GM19328 (cell line): ENCODE measurements at regions not wholly inside any gene's neighbourhood (a gene's known extent, or its start where the extent isn't known, plus 50 kb on each side); places are given as distances from the start of the nearest gene placed in this dataset.
"Not testable (repeated sequence)": the region's sequence is repeated elsewhere in the genome, so short reads cannot be mapped to it uniquely, and the experiment has no call there.

Experiments used
- ATAC-seq: cut with Tn5 transposase; IDR thresholded peaks from one replicate; pipeline ENCODE4 v1.9.1; 2021; ENCODE audit warnings: mild to moderate bottlenecking, moderate library complexity; ENCODE audit not compliant: unreplicated experiment

DNA sequence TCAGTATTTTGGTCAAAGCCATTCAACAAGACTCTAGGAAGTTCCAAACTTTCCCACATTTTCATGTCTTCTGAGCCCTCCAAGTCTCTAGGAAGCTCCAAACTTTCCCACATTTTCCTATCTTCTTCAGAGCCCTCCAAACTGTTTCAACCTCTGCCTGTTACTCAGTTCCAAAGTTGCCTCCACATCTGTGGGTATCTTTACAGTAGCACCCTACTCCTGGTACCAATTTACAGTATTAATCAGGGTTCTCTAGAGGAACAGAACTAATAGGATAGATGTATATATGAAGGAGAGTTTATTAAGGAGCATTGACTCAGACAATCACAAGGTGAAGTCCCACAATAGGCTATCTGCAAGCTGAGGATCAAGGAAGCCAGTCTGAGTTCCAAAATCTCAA is 296.0 kb upstream of the CCL2 start:
- ATAC-seq = not testable (repeated sequence)

GRCh38 chr17:33962857-33963655 is 292.0 kb upstream of the CCL2 start:
- ATAC-seq = no peak

DNA sequence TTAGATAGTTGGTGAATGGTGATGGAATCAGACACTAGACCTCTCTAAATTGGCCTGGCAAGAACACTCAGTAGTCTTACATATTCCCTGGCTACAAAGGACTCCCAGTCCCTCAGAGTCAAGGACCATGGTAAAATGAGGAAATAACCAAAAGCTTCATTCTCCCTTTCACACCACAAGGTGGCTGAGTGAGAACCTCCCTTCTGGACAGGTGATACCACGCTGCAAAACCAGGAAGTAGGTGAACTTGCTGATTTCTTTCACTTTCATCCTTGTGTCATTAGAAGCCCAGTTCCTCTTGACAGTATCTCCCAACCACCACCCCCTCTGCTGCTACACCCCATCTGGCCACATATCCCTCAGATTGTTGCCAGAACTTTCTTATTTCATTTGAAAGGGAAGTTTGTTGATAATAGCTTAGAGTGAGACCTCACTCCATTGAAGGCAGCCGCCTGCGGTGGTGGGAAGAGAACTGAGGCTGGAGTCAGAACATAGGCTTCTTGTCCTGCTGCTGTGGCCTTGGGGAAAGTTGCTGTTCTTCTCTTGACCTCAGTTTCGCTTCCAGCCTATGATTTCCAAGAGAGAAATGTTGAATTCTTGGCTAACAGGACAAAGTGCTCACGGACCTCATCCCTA is 290.6 kb upstream of the CCL2 start:
- ATAC-seq = peak; percentile 77

DNA sequence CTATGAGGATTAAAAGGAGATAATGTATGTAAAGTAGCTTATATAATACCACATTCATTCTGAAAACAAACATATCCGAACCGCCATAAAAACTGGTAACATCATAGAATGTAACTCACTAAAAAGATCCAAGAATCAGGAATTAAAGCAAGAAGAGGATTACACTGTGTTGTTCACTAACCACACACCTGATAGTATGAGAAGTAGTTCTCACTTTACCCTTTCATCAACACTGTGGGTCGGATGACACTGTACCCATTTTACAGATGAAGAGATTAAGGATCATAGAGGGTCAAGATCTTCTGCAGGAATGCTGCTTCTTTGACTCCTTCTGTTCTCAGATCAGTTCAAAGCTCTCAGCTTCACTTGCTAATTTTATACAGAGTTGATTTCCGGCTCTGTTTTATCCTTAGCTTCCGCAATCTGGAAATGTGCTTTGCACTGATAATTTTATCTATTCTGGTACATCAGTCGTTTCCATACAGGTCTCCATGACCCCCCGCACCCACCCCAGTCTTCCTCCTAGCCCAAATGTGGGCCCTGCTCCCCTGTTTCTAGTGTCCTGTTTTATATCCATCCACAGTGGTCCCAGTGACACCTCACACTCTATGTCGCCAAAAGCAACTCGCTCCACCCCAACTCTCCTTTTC is 288.6 kb upstream of the CCL2 start:
- ATAC-seq = no peak

GRCh38 chr17:33967608-33968349 is 287.3 kb upstream of the CCL2 start:
- no peak for ATAC-seq

- no peak for ATAC-seq
Measured at GRCh38 chr17:33968350-33969044, 286.6 kb upstream of the CCL2 start.

DNA sequence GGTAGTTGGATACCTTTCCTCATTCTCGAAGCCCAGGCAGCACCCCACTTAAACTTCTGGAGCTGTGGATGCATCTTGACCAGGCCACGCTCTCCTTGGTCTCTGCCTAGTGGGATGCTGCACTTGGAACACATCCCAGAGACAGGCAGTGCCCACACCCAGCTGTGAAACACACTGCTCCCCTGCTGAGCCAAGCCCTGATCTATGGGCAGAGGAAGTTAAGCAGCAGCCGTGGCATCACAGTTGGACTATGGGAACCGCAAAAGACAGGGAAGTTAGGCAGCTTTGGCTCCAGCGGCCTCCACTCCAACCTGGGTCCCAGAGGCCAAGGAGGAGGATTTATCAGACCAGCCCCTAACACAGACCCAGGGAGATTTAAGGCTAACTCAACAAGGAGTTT is 284.8 kb upstream of the CCL2 start:
- ATAC-seq = no peak

- ATAC-seq = no peak
Measured at GRCh38 chr17:33972763-33973162, 282.3 kb upstream of the CCL2 start.

DNA sequence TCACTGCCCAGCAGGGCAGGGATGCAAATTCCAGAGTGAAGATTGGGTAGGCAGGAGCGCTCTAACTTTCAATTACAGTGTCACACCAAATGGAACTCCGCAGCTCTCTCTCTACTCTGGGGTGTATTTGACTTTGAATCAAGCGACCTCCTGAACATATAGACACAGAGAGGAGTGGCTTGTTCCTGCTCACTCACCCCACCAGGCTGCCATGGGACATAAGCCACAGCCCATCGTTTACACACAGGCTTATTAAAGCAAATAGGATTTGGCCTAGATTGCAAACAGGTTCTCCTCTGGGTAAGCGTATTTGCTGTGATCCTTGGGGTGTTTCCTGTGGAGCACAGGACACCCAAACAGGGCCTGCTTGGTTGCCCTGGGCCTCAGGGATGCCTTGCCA is 281.6 kb upstream of the CCL2 start:
- ATAC-seq = no peak

DNA sequence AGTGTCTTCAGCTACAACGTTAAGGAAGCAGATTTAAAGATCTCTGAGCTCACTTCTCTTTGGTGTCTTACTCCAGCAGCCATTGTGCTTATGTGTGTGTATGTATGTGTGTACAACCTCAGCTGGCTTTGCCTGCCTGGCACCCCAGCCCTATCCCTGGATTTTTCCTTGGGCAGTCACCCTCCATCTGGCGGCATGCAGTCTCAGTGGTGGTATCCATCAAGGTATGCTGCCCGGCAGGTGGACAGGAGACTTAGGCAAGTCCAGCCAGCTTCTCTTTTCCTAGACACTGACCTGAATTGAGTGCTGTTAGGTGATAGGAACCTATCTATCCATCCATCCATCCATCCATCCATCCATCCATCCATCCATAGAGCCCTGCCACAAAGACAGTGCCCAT is 280.8 kb upstream of the CCL2 start:
- no peak for ATAC-seq

GRCh38 chr17:33976831-33977230 is 278.3 kb upstream of the CCL2 start:
- no peak for ATAC-seq

DNA sequence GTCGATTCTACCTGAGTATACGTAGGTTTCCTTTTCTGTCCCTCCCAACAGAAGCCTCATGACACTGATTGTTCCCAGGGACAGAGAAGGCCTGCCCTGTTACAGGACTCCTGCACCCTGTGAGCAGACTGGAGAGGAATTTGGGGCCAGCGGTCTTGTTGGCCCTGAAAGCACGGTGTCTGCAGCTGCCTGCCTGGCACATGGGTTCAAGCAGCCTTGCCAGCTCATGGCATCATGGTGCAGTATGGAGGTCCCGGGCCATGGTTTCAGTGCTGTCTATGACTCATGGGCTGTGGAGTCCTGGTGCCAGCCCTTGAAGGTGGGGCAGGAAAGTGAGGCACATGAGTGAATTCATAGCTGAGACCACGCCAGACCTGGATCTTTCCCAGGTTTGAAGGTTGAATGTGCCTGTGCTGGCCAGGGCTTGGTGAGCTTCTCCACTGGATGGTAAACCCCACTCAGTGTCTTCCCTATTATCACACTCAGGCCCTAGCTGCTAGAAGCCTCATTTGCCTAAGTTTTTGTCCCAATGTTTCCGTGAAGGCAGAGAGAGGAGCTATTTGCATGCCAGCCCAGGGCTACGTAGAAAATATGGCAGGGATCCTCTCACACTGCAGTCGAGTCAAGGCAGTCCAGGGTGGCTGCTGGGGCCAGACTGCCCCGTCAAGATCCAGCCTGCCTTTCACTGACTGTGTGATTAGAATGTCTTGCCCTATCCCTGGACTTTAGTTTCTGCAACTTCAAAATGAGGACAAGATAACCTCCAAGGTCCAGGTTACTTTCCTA is 277.2 kb upstream of the CCL2 start:
- ATAC-seq = no peak

DNA sequence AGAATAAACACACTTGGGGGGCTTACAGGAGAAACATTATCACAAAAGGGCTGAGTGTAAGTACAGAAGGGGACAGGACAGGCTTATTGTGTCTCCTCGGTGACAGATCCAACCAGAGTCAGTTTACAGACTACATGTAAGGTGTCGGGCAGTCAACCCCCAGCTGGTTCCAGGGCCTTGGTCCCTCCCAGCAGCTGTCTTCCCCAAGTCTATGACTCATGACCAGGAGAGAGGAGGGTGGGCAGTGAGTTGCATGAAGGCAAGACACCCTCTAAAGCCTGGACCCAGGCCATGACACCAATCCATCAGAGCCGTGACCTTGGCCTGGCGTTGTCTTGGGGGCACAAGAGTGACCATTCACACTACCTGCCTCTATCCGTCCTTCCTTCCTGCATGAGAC is 276.2 kb upstream of the CCL2 start:
- ATAC-seq = no peak

GRCh38 chr17:33980193-33980592 is 274.9 kb upstream of the CCL2 start:
- no peak for ATAC-seq

- ATAC-seq = no peak
Measured at GRCh38 chr17:33981711-33982601, 273.1 kb upstream of the CCL2 start.

DNA sequence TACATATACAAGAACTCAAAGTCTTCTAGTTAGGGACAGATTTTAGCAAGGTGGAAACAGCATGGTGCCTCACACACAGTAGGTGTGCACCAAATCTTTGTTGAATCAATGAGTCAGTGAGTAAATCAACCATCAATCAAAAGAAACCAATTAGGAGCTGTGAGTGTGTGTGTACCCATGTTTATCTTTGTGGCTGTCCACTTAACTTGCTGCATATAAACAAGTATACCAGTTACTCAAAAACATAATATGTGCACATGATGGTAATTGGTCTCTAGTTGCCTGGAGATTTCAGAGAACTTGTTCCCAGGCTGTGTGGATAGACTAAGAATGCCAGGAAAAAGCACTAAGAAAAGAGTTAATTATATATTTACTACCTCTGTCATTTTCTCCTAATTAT is 272.2 kb upstream of the CCL2 start:
- ATAC-seq = no peak

DNA sequence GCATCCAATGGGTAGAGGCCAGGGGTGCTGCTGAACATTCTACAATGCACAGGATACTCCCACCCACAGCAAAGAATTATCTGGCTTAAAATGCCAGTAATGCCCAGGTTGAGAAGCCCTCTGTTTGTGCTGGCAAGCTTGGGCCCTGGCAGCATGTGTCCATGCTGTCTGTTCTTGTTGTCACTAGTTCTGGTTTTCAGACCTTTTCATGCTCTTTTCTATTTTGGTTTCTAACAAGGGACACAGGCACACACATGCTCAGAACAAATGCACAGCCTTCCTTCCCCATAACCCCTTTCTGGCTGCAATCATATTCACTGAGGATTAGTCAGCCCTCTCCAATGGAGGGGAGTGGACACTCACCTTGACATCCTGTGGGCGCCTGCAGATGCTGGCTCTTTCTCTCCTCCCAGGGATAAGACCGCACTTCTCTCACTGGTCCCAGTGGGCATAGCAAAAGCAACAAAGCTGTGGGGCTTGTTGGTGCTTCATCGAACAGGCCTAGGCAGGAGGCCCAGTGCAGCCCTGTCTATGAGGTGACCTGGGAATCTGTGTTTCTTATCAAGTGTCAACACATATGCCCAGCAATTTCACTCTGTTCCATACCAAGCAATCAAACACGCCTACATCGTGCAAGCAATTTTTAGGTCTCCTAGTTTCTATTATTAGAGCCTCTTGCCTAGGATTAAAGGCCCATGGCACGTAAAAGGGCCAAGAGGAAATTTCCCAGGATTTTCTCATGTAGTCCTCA is 271.1 kb upstream of the CCL2 start:
- no peak for ATAC-seq

- no peak for ATAC-seq
Measured at GRCh38 chr17:33986088-33986487, 269.0 kb upstream of the CCL2 start.
